Stimulated activated CD4-positive, alpha-beta T cell treated with anti-CD3 and anti-CD28 coated beads, TNF-alpha, amount 100 ng/mL, for 4 hours (primary cell): ENCODE measurements at regions not wholly inside any gene's neighbourhood (a gene's known extent, or its start where the extent isn't known, plus 50 kb on each side); places are given as distances from the start of the nearest gene placed in this dataset.

Experiments used
- DNase-seq, 3 experiments: peaks; one replicate each; pipeline ENCODE4 v3.0.0-alpha.2; 2020; ENCODE audit warnings: low read depth in 3 of 3

- DNase-seq = no peak
These were observed 504.0 kb downstream of the SHQ1 start for GRCh38 chr3:72344236-72344635.

- DNase-seq = no peak
These were observed 505.2 kb downstream of the SHQ1 start for GRCh38 chr3:72343078-72343477.

DNA sequence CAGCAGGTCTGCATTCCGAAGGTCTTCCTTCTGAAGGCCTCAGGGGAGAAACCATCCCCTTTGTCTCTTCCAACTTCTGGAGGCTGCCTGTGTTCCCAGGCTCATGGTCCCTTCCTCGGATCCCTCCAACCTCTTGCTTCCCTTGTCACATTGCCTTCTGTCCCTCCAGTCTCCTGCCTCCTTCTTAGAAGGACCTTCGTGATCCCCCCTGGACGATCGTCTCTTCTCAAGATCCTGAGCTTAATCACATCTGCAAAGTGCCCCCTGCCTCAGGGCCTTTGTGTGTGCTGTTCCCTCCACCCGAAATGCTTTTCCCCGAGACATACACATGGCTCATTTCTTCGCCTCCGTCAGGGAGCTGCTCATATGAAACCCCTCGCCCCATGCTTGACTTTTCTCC is 505.8 kb downstream of the SHQ1 start:
- DNase-seq = no peak

DNA sequence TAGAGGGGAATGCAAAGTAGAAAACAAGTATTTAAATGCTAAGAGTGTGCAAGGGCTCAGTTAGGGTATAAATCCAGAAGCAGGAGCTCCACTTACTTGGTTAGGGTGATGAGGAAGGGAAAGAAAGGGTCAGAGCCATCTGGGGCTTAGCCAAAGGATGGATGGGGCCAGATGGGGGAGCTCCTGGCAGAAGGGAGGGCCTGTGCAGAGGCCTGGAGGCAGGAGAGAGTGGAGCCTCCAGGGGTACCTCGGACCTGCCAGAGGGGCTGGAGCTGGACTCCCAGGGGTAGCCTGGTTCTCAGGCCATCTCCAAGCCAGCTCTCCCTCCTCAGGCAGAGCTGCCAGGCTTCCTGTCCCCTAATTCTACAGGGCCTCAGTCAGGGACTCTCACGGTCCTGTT is 506.3 kb downstream of the SHQ1 start:
- DNase-seq = no peak

DNA sequence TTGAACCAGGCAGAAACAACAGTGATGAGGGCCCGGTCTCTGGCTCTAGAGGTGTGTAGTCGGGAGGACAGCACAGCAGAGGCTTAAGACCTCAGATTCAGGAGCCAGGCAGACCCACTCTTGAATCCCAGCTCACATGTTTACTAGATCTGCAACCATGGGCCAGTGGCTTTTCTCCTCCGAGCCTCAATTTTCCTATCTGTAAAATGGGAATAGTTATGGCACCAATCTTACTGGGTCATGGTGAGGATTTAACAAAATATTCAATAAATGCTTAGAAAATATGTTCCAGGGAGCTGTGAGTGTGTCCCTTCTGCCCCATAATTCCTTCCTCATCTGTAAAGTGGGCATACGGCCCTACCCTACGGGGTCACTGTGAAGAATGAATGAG is 506.9 kb downstream of the SHQ1 start:
- DNase-seq = no peak

DNA sequence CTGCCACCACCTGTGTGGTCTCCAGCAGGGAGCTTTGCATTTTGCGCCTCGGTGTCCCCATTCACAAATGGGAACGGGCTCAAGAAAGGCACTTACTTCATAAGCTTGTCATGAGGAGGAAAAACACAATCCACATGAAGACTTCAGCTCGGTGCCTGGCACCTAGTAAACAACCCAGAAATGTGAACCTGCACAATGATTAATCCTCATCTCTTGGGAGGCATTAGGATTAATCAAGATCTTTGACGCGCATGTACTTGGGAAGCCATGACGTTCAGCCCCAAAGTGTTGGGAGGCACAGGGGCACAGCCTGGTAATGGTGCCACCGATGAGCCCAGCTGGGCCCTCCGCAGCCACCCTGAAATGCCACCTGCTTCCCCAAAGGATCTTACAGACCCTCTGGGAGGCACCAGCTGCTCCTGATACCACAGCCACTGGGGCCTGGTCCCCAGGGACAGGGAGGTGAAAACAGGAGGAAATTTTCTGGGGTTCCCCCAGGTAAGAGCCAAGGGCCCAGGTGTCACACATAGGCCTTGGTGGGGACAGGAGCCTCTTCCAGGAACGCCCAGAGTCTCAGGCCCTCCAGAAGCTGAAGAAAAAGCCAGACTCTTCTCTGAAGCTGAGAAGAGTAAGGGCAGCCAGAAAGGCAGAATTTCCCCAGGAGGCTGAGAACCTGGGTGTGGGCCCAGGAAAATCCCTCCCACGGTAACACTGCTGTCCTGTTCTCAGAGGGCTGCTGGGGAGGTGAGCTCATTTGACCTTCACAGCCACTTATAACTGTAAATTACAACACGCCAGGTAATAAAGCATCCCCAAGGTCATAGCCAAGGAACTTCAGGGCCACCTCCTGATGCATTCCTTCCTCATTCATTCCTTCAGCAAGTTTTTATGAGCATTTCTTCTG is 507.5 kb downstream of the SHQ1 start:
- no peak for DNase-seq

DNA sequence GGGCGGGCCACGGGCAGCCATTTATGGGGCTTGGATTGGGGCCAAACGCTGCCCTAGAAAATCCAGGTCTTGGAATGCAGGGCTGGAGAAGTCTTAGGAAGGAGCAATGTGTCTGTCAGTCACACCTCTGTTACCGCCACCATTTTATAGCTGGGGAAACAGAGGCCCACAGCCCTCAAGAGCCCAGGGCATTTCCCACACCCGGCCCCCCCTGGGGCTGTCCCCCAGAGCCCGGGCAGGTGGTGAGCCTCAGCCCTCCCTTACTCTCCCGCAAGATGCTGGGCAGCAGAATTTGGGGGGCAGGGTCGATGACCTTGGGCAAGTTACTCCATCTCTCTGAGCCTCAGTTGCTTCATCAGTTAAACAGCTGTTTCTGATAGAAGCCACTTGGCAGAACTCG is 508.2 kb downstream of the SHQ1 start:
- no peak for DNase-seq

DNA sequence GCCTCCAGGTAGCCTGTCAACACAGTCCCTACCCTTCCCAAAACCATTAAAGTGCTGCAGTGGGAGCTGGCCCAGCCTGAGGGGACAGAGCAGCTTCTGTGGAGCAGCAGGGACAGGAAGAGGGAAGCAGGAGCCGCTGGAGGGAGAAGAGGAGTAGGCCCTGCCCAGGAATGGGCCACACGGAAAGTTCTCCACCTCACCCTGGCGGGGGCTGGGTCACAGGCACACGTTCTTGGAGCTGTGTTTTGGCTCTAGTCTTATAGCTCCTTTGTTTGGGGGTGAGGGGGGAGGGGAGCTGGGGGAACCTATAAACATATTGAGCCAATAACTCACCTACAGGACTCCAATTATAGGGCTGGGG is 508.6 kb downstream of the SHQ1 start:
- DNase-seq = no peak

GRCh38 chr3:72338942-72339669 is 509.1 kb downstream of the SHQ1 start:
- peak in 1 of 3 experiments; percentile 44 for DNase-seq

GRCh38 chr3:72338082-72338941 is 509.9 kb downstream of the SHQ1 start:
- DNase-seq = peak in 2 of 3 experiments; percentile 23 to 56

DNA sequence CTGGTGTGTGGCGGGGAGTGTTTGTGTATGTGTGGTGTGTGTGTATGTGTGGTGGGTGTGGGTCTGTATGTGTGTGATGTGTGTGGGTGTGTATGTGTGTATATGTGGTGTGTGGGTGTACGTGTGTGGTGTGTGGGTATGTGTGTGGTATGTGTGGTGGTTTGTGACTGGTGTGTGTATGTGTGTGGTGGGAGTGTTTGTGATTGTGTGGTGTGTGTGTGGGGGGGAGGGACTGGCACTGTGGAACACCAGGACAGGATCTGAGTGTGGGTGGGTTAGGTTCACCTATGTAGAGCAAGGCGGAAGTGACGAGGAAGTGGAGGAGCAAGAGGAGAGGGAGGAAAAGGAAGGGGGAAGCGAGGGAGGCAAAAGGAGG is 510.8 kb downstream of the SHQ1 start:
- DNase-seq = no peak

DNA sequence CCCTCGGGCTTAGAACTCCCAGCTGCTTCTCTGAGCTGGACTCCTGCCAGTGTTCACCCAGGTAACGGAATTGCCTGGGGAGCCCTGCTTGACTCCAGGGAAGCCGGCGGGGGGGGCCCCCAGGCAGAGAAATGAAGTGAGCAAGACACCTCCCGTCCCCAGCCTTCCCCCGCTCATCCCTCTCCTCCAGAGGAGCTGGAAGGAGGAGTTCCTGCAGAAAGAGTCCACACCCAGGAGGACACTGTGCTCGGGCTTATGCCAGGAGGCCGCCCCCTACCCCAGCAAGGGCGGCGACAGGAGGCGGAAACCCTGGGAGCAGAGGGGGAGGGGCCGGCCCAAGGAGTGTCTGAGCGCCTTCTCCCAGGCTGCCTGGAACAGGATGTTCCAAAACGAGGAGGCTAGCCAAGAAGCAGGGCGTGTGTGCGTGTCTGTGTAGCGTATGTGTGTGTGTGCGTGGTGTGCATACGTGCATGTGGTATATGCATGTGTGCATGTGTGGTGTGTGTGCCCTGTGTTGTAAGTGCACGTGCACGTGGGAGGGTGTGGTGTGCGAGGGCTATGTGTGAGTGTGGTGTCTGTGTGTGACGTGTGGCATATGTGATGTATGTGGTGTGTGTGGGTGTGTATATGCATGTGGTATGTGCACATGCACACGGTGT is 511.3 kb downstream of the SHQ1 start:
- no peak for DNase-seq

GRCh38 chr3:72336114-72336651 is 512.1 kb downstream of the SHQ1 start:
- DNase-seq = no peak

DNA sequence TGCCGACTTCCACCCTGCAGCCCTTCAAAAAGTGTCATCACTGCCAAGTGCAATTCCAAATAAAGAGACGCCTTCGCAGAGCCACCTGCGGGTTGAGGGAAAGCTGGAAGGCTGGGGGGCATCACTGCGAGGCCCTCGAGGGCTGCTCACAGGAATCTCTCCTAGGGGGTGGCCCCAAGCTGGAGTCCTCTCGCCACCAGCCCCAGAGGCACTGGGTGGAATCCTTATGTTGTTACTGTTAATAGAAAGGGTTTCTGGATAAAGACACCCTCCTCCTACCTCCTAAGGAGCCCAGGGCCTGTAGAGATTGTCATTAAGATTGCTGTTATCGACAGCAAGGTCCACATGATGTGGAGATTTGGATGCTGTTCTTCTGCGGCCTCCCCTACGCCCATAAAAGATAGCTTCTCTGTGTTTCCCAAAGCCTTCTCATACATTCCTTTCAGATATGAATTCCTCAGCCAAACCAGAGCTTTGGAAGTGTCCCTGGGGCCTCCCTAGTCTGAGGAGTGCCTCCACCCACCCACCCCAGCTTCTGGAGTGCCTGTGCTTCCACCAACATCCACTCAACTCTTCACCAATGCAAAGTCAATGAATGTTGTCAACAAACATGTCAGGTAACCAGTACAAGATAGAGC is 512.7 kb downstream of the SHQ1 start:
- DNase-seq = no peak

GRCh38 chr3:72334681-72335457 is 513.4 kb downstream of the SHQ1 start:
- no peak for DNase-seq

DNA sequence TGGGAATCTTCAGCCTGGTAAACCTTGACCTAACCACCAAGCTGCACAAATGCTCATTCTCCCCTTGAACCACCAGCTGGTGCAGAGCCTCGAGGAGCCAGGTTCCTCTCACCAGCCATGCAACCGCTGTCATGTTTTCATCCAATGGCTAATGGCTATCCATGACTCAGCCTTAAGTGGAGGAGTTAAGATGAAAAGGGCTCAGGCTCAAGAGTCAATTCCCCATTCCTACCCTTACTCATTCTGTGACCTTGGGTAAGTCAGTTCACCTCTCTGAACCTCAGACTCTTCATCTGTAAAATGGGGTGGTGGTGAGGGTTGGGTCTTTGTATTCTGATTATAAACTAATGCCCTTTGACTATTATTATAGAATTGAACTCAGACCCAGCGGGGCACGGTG is 515.6 kb downstream of the SHQ1 start:
- no peak for DNase-seq

- DNase-seq = no peak
These were observed 516.2 kb downstream of the SHQ1 start for GRCh38 chr3:72332036-72332435.

DNA sequence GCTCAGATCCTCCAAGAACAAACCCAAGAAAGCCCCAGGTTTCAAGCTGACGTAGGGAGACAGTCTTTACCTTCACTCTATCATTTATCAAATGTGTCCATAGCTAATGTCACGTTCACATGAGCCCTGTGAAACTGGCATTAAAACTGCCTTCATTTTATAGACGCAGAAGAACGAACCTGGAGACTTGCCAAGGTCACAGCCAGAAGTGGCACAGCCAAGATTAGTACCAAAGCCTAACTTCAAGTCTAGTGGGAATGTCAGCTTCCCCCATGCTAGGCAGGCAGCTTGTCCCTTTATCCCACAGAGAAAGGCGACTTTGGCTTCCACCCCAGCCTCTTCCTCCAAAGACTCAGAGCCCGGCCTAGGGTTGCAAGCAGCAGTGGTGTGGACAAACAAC is 517.2 kb downstream of the SHQ1 start:
- DNase-seq = no peak

DNA sequence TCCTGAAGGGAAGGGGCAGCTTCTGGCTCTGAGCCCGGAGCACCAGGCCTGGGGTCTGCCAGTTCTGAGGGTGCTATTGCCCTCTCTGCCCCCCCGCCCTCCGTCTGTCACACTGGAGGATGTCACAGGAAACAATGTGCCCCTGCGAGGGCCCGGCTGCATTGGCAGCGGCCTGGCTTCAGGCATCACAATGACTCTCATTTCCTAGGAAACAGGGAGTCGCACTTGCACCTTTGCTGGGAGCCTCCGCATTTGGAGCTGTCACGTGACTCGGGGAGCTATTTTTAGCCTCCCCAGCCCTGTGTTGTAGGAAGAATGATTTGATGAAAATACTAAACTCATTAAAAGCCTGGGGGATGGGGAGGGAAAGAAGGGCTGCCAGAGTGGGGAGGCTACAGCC is 518.9 kb downstream of the SHQ1 start:
- no peak for DNase-seq

GRCh38 chr3:72328755-72329277 is 519.4 kb downstream of the SHQ1 start:
- no peak for DNase-seq
